Tibial nerve (tissue), 4 donors: ENCODE measurements at regions not wholly inside any gene's neighbourhood (a gene's known extent, or its start where the extent isn't known, plus 50 kb on each side); places are given as distances from the start of the nearest gene placed in this dataset.

Source experiments
- DNase-seq, 2 donors: peaks; one replicate each; pipeline ENCODE4 v3.0.0-alpha.2; 2019; ENCODE audit warnings: low spot score in 2 of 2
- H3K27ac ChIP-seq, 4 donors: fragments of 200-600 bp; sonication (generic) in 3 of 4; one replicate each; pipeline ENCODE4 v1.5.1; 2017 to 2019; ENCODE audit warnings: mild to moderate bottlenecking in 1 of 4
- H3K27me3 ChIP-seq, 2 donors: fragments of 200-600 bp; sonication (generic) in 1 of 2; one replicate each; pipeline versions ENCODE4 v1.5.1 to v1.6.0; 2017 to 2019
- H3K36me3 ChIP-seq, 3 donors: fragments of 200-600 bp; sonication (generic); one replicate each; pipeline ENCODE4 v1.5.1; 2018 to 2019
- H3K4me1 ChIP-seq, 4 donors: fragments of 200-600 bp; sonication (generic) in 3 of 4; one replicate each; pipeline ENCODE4 v1.5.1; 2017 to 2019
- H3K4me3 ChIP-seq, 4 donors: fragments of 200-600 bp; sonication (generic) in 3 of 4; one replicate each; pipeline ENCODE4 v1.5.1; 2017 to 2019; ENCODE audit warnings: mild to moderate bottlenecking in 1 of 4, moderate library complexity in 1 of 4
- H3K9me3 ChIP-seq, 4 donors: fragments of 200-600 bp; sonication (generic) in 3 of 4; one replicate each; pipeline ENCODE4 v1.5.1; 2017 to 2019
- EP300 ChIP-seq, 2 donors: sonication (generic); formaldehyde crosslinking; IDR thresholded peaks; one replicate each; pipeline ENCODE4 v1.6.1; 2017; ENCODE audit warnings: antibody characterized with exemption in 2 of 2, mild to moderate bottlenecking in 1 of 2
- POLR2A ChIP-seq, 2 donors: fragments of 450-650 bp; IDR thresholded peaks; one replicate each; pipeline ENCODE4 v1.6.1; 2017; ENCODE audit warnings: antibody characterized with exemption in 2 of 2, mild to moderate bottlenecking in 2 of 2, moderate library complexity in 2 of 2
- WGBS, 2 donors: methylation state at CpG; one replicate each; pipeline ENCODE4 v1.1.5; 2018; 5-methylcytosine and 5-hydroxymethylcytosine counted together
- TF ChIP-seq, protein P1 (sequence below), 5 experiments: fragments of 200-600 bp in 3 of 5; fragments of 450-650 bp in 2 of 5; sonication (generic) in 3 of 5; IDR thresholded peaks; one replicate each; pipeline ENCODE4 v1.5.1; 2016 to 2019; ENCODE audit warnings: antibody characterized with exemption in 5 of 5, mild to moderate bottlenecking in 3 of 5, moderate library complexity in 2 of 5

DNA sequence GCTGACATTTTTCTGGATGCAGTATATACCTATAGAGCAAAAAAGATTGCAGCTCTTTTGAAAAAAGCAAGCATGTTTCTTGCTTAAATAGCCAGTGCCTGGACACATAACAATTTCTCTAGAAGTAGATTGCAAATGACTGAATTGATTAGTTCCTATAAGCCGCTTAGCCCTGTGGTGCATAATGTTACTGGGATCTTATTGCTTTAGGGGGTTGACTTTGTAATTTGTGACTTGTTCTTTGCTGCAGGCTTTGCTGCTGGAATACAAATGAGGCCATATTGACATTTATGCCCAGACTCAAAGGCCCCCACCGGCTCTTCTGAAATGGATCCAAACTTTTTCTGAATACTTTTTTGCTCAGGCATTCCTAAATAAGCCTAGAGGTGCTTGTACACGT is 182.6 kb downstream of the SH3BP4 start:
- Histone ChIP-seq H3K27me3 (no peaks in the 10 kb centered on the region), H3K4me3 (no peak overlapping the region), H3K4me1 (peaks cover 0 to 6% (median 0%) of the 10 kb centered on the region in 4 donors), H3K27ac (no peak overlapping the region), H3K36me3 (no peaks in the 10 kb centered on the region), H3K9me3 (no peaks in the 10 kb centered on the region)
- no peak for DNase-seq
- 78 to 85% methylated on average over 3 of the region's 3 CpGs for WGBS, 2 donors
- TF ChIP-seq, protein P1, sequence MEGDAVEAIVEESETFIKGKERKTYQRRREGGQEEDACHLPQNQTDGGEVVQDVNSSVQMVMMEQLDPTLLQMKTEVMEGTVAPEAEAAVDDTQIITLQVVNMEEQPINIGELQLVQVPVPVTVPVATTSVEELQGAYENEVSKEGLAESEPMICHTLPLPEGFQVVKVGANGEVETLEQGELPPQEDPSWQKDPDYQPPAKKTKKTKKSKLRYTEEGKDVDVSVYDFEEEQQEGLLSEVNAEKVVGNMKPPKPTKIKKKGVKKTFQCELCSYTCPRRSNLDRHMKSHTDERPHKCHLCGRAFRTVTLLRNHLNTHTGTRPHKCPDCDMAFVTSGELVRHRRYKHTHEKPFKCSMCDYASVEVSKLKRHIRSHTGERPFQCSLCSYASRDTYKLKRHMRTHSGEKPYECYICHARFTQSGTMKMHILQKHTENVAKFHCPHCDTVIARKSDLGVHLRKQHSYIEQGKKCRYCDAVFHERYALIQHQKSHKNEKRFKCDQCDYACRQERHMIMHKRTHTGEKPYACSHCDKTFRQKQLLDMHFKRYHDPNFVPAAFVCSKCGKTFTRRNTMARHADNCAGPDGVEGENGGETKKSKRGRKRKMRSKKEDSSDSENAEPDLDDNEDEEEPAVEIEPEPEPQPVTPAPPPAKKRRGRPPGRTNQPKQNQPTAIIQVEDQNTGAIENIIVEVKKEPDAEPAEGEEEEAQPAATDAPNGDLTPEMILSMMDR (IDR thresholded peaks at IDR 0.05) = no peak
- TF ChIP-seq EP300 (IDR thresholded peaks at IDR 0.05) = no peak
- no peak for TF ChIP-seq POLR2A (IDR thresholded peaks at IDR 0.05)

DNA sequence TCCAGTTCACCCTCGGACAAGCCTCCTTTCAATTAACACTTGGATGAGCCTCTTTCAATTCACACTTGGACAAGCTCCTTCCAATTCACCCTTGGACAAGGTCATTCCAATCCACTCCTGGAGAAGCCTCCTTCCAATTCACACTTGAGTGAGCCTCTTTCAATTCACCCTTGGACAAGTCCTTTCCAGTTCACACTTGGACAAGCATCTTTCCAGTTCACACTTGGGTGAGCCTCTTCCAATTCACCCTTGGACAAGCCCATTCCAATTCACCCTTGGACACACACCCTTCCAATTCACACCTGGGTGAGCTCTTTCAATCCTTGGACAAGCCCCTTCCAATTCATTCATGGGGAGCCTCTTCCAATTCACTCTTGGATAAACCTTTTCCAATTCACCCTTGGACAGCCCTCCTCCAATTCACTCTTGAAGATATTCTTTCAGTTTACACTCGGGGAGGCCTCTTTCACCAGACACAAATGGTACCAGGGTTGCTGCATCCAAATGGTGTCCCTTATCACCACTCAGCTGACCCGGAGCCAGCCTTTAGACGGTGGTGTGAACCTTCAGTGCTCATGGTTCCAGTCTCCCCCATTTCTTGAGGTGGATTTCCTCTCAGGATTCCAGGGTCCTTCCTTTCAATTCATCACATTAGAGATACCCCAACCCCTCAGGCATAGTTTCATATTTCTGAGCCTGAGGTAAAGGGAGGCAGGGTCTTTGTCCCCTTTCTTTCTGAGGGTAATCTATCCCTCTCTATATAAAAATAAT is 183.6 kb downstream of the SH3BP4 start:
- no peak for DNase-seq
- H3K27me3 ChIP-seq = no peaks in the 10 kb centered on the region
- 97 to 100% methylated on average over 4 of the region's 4 CpGs for WGBS, 2 donors
- H3K4me3 ChIP-seq = no peak overlapping the region
- no peaks in the 10 kb centered on the region for H3K9me3 ChIP-seq
- H3K4me1 ChIP-seq = peaks cover 0 to 6% (median 0%) of the 10 kb centered on the region in 4 donors
- no peaks in the 10 kb centered on the region for H3K36me3 ChIP-seq
- TF ChIP-seq POLR2A (IDR thresholded peaks at IDR 0.05) (no peak), EP300 (IDR thresholded peaks at IDR 0.05) (no peak)
- TF ChIP-seq, protein P1 (IDR thresholded peaks at IDR 0.05) = no peak
- no peak overlapping the region for H3K27ac ChIP-seq

DNA sequence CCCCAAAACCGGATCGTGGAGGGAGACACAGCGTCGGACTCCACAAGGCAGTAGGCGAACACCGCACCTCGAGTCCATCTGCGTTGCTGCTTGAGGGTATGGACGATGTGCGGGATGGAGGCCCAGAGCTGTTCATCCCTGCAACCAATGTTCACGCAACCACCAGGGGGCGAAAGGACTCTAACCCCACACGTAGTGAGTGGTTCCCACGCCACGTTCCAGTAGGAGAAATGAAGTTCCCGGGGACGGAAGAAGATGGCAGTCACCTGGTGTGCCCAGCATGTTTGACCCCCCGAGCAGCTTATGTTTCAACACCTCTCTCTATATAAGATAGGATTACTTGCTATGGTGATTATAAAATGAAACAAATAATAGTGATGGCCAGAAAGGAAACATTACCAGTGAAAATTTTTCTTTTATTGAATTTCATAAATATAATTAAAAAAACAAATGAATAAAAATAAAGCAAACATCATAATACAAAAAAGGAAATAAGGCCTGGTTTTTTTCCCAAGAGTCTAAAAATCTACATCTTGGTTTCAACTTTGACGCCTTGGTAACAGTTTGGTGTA is 184.3 kb downstream of the SH3BP4 start:
- peak; percentile 81 to 92 for DNase-seq
- peak in 1 of 2 donors; percentile 19 for TF ChIP-seq EP300 (IDR thresholded peaks at IDR 0.05)
- TF ChIP-seq, protein P1 (IDR thresholded peaks at IDR 0.05) = peak; percentile 58 to 83 (median 61)
- TF ChIP-seq POLR2A (IDR thresholded peaks at IDR 0.05) = no peak
- H3K4me3 ChIP-seq = no peak overlapping the region
- no peak overlapping the region for H3K27ac ChIP-seq
- H3K4me1 ChIP-seq = peaks cover 0 to 6% (median 0%) of the 10 kb centered on the region in 4 donors
- WGBS, 2 donors = 49 to 55% methylated on average over 19 of the region's 19 CpGs
- H3K27me3 ChIP-seq = no peaks in the 10 kb centered on the region
- no peaks in the 10 kb centered on the region for H3K36me3 ChIP-seq
- no peaks in the 10 kb centered on the region for H3K9me3 ChIP-seq

DNA sequence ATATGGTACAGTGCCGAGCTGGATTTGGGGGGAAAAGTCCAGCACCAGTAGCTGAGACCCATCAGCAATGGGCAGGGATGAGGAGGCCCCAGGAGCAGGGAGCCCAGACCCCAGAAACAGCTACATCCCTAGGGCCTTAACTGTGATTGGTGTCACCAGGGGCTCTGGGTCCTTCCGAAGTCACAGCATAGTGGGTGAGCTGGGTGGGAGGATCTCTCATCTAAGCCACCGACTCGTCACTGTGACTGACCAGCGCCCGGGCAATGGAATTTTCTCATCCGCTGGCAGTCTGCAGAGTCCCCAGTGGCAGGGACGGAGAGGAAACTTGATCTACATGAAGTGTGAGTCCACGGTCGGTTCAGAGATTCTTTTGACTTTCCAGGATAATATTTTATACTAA is 186.5 kb downstream of the SH3BP4 start:
- Histone ChIP-seq H3K27ac (no peak overlapping the region), H3K4me1 (peaks cover 0 to 6% (median 0%) of the 10 kb centered on the region in 4 donors), H3K4me3 (no peak overlapping the region), H3K9me3 (no peaks in the 10 kb centered on the region), H3K27me3 (no peaks in the 10 kb centered on the region), H3K36me3 (no peaks in the 10 kb centered on the region)
- WGBS, 2 donors = 82 to 90% methylated on average over 10 of the region's 10 CpGs
- DNase-seq = no peak
- TF ChIP-seq EP300 (IDR thresholded peaks at IDR 0.05) (no peak), POLR2A (IDR thresholded peaks at IDR 0.05) (no peak)
- TF ChIP-seq, protein P1 (IDR thresholded peaks at IDR 0.05) = no peak
